HCT116 (cell line): ENCODE measurements at regions not wholly inside any gene's neighbourhood (a gene's known extent, or its start where the extent isn't known, plus 50 kb on each side); places are given as distances from the start of the nearest gene placed in this dataset.

ENCODE experiments used
- ATAC-seq: fragments of 200-7000 bp; cut with Tn5 transposase; 2 replicates; pipeline ENCODE4 v1.9.1; 2020; ENCODE audit warnings: mild to moderate bottlenecking, moderate library complexity
- BruUV-seq: library from RNA; stranded (reverse); fragments of 400-500 nt; replicated peaks from 2 replicates; lab custom pipeline; 2021; lab: Mats Ljungman, UMichigan
- CTCF ChIA-PET: fragments of 300-600 bp; sonication (Branson Sonifier 250); formaldehyde crosslinking; loops from one replicate; lab custom pipeline; 2021; ENCODE audit warnings: antibody characterized with exemption; lab: Charles Lee
- POLR2A ChIA-PET: fragments of 300-600, 350-600 bp; sonication (Branson Sonifier 250); formaldehyde crosslinking; loops from one replicate; lab custom pipeline; 2021; ENCODE audit warnings: antibody characterized with exemption; lab: Charles Lee
- RAD21 ChIA-PET, 2 experiments: fragments of 300-600 bp; sonication (Branson Sonifier 250); formaldehyde crosslinking; loops; one replicate each; lab custom pipeline; 2023; ENCODE audit warnings: low total read pairs in 2 of 2; ENCODE audit not compliant: uncharacterized antibody in 2 of 2, unreplicated experiment in 2 of 2, low non-redundant PET in 1 of 2; lab: Charles Lee
- DNase-seq: peaks from one replicate; pipeline ENCODE4 v3.0.0-alpha.2; 2010; ENCODE audit warnings: low read depth, low spot score
- H2AFZ ChIP-seq: fragments of 200-600 bp; shearing (Covaris generic), sonication (generic); 2 replicates; pipeline ENCODE4 v1.6.1; 2017; ENCODE audit warnings: low read depth, mixed run types, mixed read lengths, antibody characterized with exemption, low read length; ENCODE audit not compliant: poor library complexity, severe bottlenecking
- H3K27ac ChIP-seq: 2 replicates; pipeline ENCODE4 v1.5.1; 2012; ENCODE audit warnings: low read depth, low read length
- H3K27me3 ChIP-seq: fragments of 200-600 bp; sonication (generic); 2 replicates; pipeline ENCODE4 v1.6.1; 2016; ENCODE audit warnings: mixed run types, low read length, mixed read lengths; ENCODE audit not compliant: insufficient read depth
- H3K36me3 ChIP-seq, 2 experiments: fragments of 200-500 bp in 1 of 2; fragments of 200-600 bp in 1 of 2; sonication (Bioruptor generic) in 1 of 2; sonication (generic) in 1 of 2; 2 replicates each; pipeline versions ENCODE4 v1.5.1 to v1.6.1; 2014 to 2016; ENCODE audit warnings: low read length in 2 of 2, inconsistent platforms in 1 of 2, mixed read lengths in 1 of 2, mixed run types in 1 of 2; ENCODE audit not compliant: insufficient read depth in 2 of 2, control insufficient read depth in 1 of 2
- H3K4me1 ChIP-seq, 2 experiments: fragments of 200-600 bp in 1 of 2; sonication (generic) in 1 of 2; 2 replicates each; pipeline versions ENCODE4 v1.5.1 to v1.6.1; 2012 to 2017; ENCODE audit warnings: low read length in 2 of 2, inconsistent platforms in 1 of 2, mild to moderate bottlenecking in 1 of 2, mixed read lengths in 1 of 2, mixed run types in 1 of 2, moderate library complexity in 1 of 2; ENCODE audit not compliant: insufficient read depth in 2 of 2, control insufficient read depth in 1 of 2
- H3K4me2 ChIP-seq: fragments of 200-600 bp; sonication (generic); 2 replicates; pipeline ENCODE4 v1.6.1; 2017; ENCODE audit warnings: mixed run types, low read length, mixed read lengths
- H3K4me3 ChIP-seq, 2 experiments: fragments of 200-600 bp in 1 of 2; sonication (generic) in 1 of 2; replicated peaks in 1 of 2; 2 replicates each; pipeline ENCODE4 v1.5.1; 2011 to 2016; ENCODE audit warnings: low read length in 2 of 2, control low read depth in 1 of 2, low read depth in 1 of 2, mild to moderate bottlenecking in 1 of 2, mixed read lengths in 1 of 2, mixed run types in 1 of 2
- H3K79me2 ChIP-seq: fragments of 200-600 bp; sonication (generic); 2 replicates; pipeline ENCODE4 v1.6.1; 2017; ENCODE audit warnings: mild to moderate bottlenecking, mixed run types, low read length, moderate library complexity, mixed read lengths; ENCODE audit not compliant: insufficient read depth
- H3K9ac ChIP-seq: fragments of 200-600 bp; sonication (generic); 2 replicates; pipeline ENCODE4 v1.6.1; 2016; ENCODE audit warnings: low read length, mixed read lengths
- H3K9me2 ChIP-seq: fragments of 200-600 bp; sonication (generic), shearing (Covaris generic); 2 replicates; pipeline ENCODE4 v1.6.1; 2017; ENCODE audit warnings: mixed run types, mild to moderate bottlenecking, moderate library complexity; ENCODE audit not compliant: insufficient read depth
- H3K9me3 ChIP-seq, 2 experiments: fragments of 200-500 bp in 1 of 2; fragments of 200-600 bp in 1 of 2; sonication (Bioruptor generic) in 1 of 2; sonication (generic) in 1 of 2; 2 replicates each; pipeline ENCODE4 v1.6.1; 2014 to 2017; ENCODE audit warnings: low read length in 2 of 2, mixed read lengths in 2 of 2, inconsistent platforms in 1 of 2, low read depth in 1 of 2, mild to moderate bottlenecking in 1 of 2, mixed run types in 1 of 2, moderate library complexity in 1 of 2; ENCODE audit not compliant: control insufficient read depth in 1 of 2, insufficient read depth in 1 of 2
- H4K20me1 ChIP-seq: fragments of 200-600 bp; sonication (generic), shearing (Covaris generic); 2 replicates; pipeline ENCODE4 v1.6.1; 2017; ENCODE audit warnings: mixed run types, mild to moderate bottlenecking, moderate library complexity; ENCODE audit not compliant: insufficient read depth
- ATF3 ChIP-seq: IDR thresholded peaks from 2 replicates; pipeline ENCODE4 v1.6.1; 2012
- CBX3 ChIP-seq: IDR thresholded peaks from 2 replicates; pipeline ENCODE4 v1.6.1; 2012; ENCODE audit warnings: low read depth
- CTCF ChIP-seq, 3 experiments: fragments of 200-600 bp in 1 of 3; sonication (generic) in 1 of 3; IDR thresholded peaks in 2 of 3; conservative IDR thresholded peaks in 1 of 3; 2 replicates each; pipeline ENCODE4 v1.5.1; 2012 to 2017; ENCODE audit warnings: low read depth in 2 of 3, low read length in 2 of 3, antibody characterized with exemption in 1 of 3, borderline replicate concordance in 1 of 3, control low read depth in 1 of 3, mild to moderate bottlenecking in 1 of 3, mixed read lengths in 1 of 3, mixed run types in 1 of 3, moderate library complexity in 1 of 3; ENCODE audit not compliant: insufficient read depth in 1 of 3
- ELF1 ChIP-seq: IDR thresholded peaks from 2 replicates; pipeline ENCODE4 v1.6.1; 2012; ENCODE audit warnings: low read depth, borderline replicate concordance
- FOSL1 ChIP-seq: IDR thresholded peaks from 2 replicates; pipeline ENCODE4 v1.6.1; 2012; ENCODE audit warnings: low read depth
- JUND ChIP-seq: IDR thresholded peaks from 2 replicates; pipeline ENCODE4 v1.6.1; 2012
- MAX ChIP-seq: IDR thresholded peaks from 2 replicates; pipeline ENCODE4 v1.6.1; 2012
- REST ChIP-seq: IDR thresholded peaks from 2 replicates; pipeline ENCODE4 v1.6.1; 2012; ENCODE audit warnings: low read depth
- SIN3A ChIP-seq: IDR thresholded peaks from 2 replicates; pipeline ENCODE4 v1.6.1; 2012; ENCODE audit warnings: low read depth
- SP1 ChIP-seq: IDR thresholded peaks from 2 replicates; pipeline ENCODE4 v1.6.1; 2012; ENCODE audit warnings: low read depth
- SRF ChIP-seq: IDR thresholded peaks from 2 replicates; pipeline ENCODE4 v1.6.1; 2012; ENCODE audit warnings: low read depth
- YY1 ChIP-seq: IDR thresholded peaks from 2 replicates; pipeline ENCODE4 v1.6.1; 2011; ENCODE audit warnings: low read length, low read depth, moderate library complexity, mild to moderate bottlenecking; ENCODE audit not compliant: insufficient replicate concordance; ENCODE audit errors: extremely low read depth
- ZBTB33 ChIP-seq: IDR thresholded peaks from 2 replicates; pipeline ENCODE4 v1.6.1; 2011; ENCODE audit warnings: mild to moderate bottlenecking, low read length, moderate library complexity; ENCODE audit not compliant: insufficient replicate concordance; ENCODE audit errors: extremely low read depth
- intact Hi-C: fragments of 100-400 bp; cut with micrococcal nuclease; formaldehyde crosslinking; loops from 2 replicates; pipeline ENCODE4 v1.10.0; 2022

- TF ChIP-seq ELF1, result no peak
- no peak for TF ChIP-seq ATF3
- no peak for TF ChIP-seq MAX
- no peak for TF ChIP-seq SIN3A
- no peak for TF ChIP-seq YY1
- no peak for TF ChIP-seq CBX3
- TF ChIP-seq ZBTB33, result no peak
- no peak for TF ChIP-seq JUND
- no peak for TF ChIP-seq REST
- TF ChIP-seq CTCF (IDR thresholded peaks at IDR 0.05 in 2 of 3, conservative IDR thresholded peaks at IDR 0.05 in 1 of 3; ENCODE audit: borderline replicate concordance in 1 of 3, insufficient read depth in 1 of 3, low read depth in 2 of 3, low read length in 2 of 3), result no peak
- TF ChIP-seq SRF, result no peak
- no peak for TF ChIP-seq SP1
- TF ChIP-seq FOSL1, result no peak
- DNase-seq (no peak), ATAC-seq (no peak)
- no peaks in the 10 kb centered on the region for H3K9me3 ChIP-seq
- H3K79me2 ChIP-seq, result no peaks in the 10 kb centered on the region
- ChIA-PET POLR2A (no interaction called here), CTCF (no interaction called here), RAD21 (no interaction called here)
- no peak overlapping the region for H3K27ac ChIP-seq
- H3K4me1 ChIP-seq, result no peaks in the 10 kb centered on the region
- no peaks in the 10 kb centered on the region for H3K9me2 ChIP-seq
- no peak overlapping the region for H2AFZ ChIP-seq
- H3K4me2 ChIP-seq, result no peak overlapping the region
- no peak overlapping the region for H3K9ac ChIP-seq
- BruUV-seq, result no TSS peak
- no peak overlapping the region for H3K4me3 ChIP-seq
- H4K20me1 ChIP-seq, result no peaks in the 10 kb centered on the region
- H3K27me3 ChIP-seq, result no peaks in the 10 kb centered on the region
- no peaks in the 10 kb centered on the region for H3K36me3 ChIP-seq
- intact Hi-C loops, result no loop called here
These were observed 285.2 kb upstream of the MME start for GRCh38 chr3:154794814-154795445.
